D721Med (cell line): ENCODE measurements at regions not wholly inside any gene's neighbourhood (a gene's known extent, or its start where the extent isn't known, plus 50 kb on each side); places are given as distances from the start of the nearest gene placed in this dataset.

Experiments used
- DNase-seq: peaks from one replicate; pipeline ENCODE4 v3.0.0; 2011; ENCODE audit warnings: low spot score; ENCODE audit not compliant: insufficient read length
- FAIRE-seq: peaks from 2 replicates; lab custom pipeline; 2011; peaks lifted over from hg19 to GRCh38; lab: Jason Lieb, UNC
- TF ChIP-seq, protein P1 (sequence below): IDR thresholded peaks from 2 replicates; pipeline ENCODE4 v1.5.1; 2012; ENCODE audit warnings: mild to moderate bottlenecking, control low read depth; ENCODE audit not compliant: insufficient read depth; ENCODE audit errors: missing control alignments

- DNase-seq (no peak), FAIRE-seq (no peak)
- TF ChIP-seq, protein P1, sequence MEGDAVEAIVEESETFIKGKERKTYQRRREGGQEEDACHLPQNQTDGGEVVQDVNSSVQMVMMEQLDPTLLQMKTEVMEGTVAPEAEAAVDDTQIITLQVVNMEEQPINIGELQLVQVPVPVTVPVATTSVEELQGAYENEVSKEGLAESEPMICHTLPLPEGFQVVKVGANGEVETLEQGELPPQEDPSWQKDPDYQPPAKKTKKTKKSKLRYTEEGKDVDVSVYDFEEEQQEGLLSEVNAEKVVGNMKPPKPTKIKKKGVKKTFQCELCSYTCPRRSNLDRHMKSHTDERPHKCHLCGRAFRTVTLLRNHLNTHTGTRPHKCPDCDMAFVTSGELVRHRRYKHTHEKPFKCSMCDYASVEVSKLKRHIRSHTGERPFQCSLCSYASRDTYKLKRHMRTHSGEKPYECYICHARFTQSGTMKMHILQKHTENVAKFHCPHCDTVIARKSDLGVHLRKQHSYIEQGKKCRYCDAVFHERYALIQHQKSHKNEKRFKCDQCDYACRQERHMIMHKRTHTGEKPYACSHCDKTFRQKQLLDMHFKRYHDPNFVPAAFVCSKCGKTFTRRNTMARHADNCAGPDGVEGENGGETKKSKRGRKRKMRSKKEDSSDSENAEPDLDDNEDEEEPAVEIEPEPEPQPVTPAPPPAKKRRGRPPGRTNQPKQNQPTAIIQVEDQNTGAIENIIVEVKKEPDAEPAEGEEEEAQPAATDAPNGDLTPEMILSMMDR = no peak
These were observed 209.2 kb upstream of the TNRC6C start for GRCh38 chr17:77749321-77749751.

DNA sequence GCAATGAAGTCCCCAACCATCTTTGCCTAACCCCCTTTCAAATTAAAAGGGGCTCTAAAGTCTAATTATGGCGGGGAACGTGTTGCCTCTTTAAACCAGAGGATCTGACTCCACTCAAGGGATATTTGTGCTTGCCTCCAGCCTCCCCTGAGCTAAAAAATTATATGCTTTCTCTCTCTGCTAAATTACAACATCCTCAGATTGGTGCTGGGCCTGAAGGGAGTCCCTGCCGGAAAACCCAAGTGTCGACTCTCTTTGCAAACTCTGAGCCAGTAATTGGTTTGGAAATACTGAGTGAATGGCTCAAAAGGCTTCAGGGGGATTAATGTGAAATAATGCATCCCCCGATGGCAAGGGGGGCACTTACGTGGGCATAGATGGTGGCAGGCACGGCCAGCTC lies 208.5 kb upstream of the TNRC6C start:
- TF ChIP-seq, protein P1 = no peak
- no peak for FAIRE-seq

DNA sequence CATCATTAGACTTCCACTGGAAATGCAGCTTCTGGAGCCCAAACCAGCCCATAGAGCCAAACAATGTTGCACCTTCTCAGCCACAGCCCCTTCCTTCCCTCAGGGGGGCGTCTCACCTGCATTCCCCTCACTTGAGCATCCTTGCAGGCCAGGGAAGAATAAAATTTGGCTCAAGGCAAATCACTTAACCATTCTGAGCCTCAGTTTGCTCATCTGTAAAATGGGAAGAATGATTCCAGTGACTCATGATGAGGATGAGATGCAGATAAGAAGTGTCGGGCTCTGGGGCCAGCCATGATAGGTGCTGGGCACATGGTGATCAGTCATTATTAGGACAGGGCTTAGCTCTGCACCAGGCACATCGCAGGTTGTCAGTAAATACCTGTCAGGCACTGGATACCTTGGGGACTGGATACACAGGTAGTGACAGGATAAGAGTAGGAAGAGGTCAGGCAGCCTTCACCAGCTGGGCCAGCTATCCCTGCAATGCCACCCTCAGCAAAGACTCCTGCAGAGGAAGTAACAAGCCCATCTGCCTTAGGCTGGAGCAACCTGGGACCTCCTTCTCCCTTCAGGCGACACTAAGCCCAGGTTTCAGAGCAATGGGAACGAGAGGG lies 208.0 kb upstream of the TNRC6C start:
- DNase-seq = no peak
- no peak for FAIRE-seq
- TF ChIP-seq, protein P1 = no peak

More for the DNA sequence above, 208.5 kb upstream of the TNRC6C start:
- DNase-seq = no peak

DNA sequence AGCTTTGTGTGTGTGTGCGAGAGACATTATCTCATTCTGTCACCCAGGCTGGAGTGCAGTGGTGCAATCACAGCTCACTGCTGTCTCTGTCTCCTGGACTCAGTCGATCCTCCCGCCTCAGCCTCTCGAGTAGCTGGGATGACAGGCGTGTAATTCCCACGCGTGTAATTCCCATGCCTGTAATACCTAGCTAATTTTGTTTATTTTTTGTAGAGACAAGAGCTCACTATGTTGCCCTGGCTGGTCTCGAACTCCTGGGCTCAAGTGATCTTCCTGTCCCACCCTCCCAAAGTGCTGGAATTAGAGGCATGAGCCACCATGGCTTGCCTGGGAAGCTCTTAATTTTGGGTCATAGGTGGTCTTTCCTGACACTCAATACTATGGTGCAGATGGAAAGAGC lies 205.3 kb upstream of the TNRC6C start:
- DNase-seq (no peak), FAIRE-seq (no peak)
- TF ChIP-seq, protein P1 = no peak

- DNase-seq = no peak
- no peak for FAIRE-seq
- TF ChIP-seq, protein P1 = no peak
These were observed 204.7 kb upstream of the TNRC6C start for GRCh38 chr17:77753691-77754245.

- TF ChIP-seq, protein P1 = no peak
- DNase-seq (no peak), FAIRE-seq (no peak)
These were observed 203.5 kb upstream of the TNRC6C start for GRCh38 chr17:77754956-77755355.

DNA sequence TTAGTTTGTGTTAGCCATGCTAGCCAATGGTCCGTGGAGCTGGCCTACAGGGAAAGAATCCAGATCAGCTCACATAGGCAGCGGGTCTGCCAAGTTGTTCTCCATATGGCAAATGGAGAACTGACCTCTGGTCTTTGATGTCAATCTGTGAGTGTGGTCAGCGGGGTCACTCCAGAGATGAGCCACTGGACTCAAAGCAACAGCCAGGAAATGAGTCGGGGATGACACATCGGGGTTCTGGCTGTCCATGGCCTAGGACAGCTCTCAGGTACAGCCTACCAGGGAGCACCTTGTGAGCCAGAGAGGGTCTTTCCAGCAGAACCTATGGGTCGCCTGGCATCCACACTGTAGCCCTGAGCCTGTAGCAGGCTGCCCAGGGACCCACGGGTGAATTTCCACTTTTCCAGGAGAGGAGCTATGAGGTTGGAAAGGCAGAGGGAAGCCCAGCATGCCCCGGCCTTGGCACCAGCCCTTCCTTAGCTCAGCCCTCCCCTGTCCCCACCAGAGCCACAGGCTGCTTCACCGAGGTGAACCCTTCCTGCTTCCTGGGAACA lies 203.0 kb upstream of the TNRC6C start:
- TF ChIP-seq, protein P1 = no peak
- DNase-seq = no peak
- no peak for FAIRE-seq
